Vagina (tissue), 2 donors: ENCODE measurements at regions not wholly inside any gene's neighbourhood (a gene's known extent, or its start where the extent isn't known, plus 50 kb on each side); places are given as distances from the start of the nearest gene placed in this dataset.

Experiments used
- DNase-seq, 2 donors: peaks; one replicate each; pipeline ENCODE4 v3.0.0-alpha.2; 2017; ENCODE audit errors: extremely low spot score in 2 of 2
- H3K27ac ChIP-seq: fragments of 200-600 bp; sonication (generic); one replicate; pipeline ENCODE4 v1.5.1; 2019
- H3K27me3 ChIP-seq: fragments of 200-600 bp; sonication (generic); one replicate; pipeline ENCODE4 v1.5.1; 2019
- H3K36me3 ChIP-seq, 2 donors: fragments of 200-600 bp; sonication (generic); one replicate each; pipeline ENCODE4 v1.5.1; 2017 to 2019
- H3K4me1 ChIP-seq: fragments of 200-600 bp; sonication (generic); one replicate; pipeline ENCODE4 v1.5.1; 2019
- H3K4me3 ChIP-seq, 2 donors: fragments of 200-600 bp; sonication (generic); 1 replicate in 1 of 2; 2 replicates in 1 of 2; pipeline ENCODE4 v1.5.1; 2016 to 2019
- H3K9me3 ChIP-seq: fragments of 200-600 bp; sonication (generic); one replicate; pipeline ENCODE4 v1.5.1; 2019
- POLR2A ChIP-seq, 2 donors: fragments of 450-650 bp; IDR thresholded peaks; one replicate each; pipeline ENCODE4 v1.6.1; 2017; ENCODE audit warnings: antibody characterized with exemption in 2 of 2, mild to moderate bottlenecking in 2 of 2, moderate library complexity in 2 of 2
- POLR2AphosphoS5 ChIP-seq, 2 donors: sonication (generic); formaldehyde crosslinking; IDR thresholded peaks; one replicate each; pipeline ENCODE4 v1.9.0; 2017; ENCODE audit warnings: antibody characterized with exemption in 2 of 2, mild to moderate bottlenecking in 2 of 2, low read depth in 1 of 2; ENCODE audit not compliant: insufficient read depth in 1 of 2
- intact Hi-C: fragments of 100-400 bp; cut with DNase I; formaldehyde crosslinking; loops from one replicate; pipeline ENCODE4 v1.15.1; 2023
- TF ChIP-seq, protein P1 (sequence below), 3 experiments: fragments of 450-650 bp in 2 of 3; fragments of 200-600 bp in 1 of 3; sonication (generic) in 1 of 3; IDR thresholded peaks; one replicate each; pipeline ENCODE4 v1.5.1; 2017 to 2019; ENCODE audit warnings: antibody characterized with exemption in 3 of 3, mild to moderate bottlenecking in 2 of 3, moderate library complexity in 2 of 3

DNA sequence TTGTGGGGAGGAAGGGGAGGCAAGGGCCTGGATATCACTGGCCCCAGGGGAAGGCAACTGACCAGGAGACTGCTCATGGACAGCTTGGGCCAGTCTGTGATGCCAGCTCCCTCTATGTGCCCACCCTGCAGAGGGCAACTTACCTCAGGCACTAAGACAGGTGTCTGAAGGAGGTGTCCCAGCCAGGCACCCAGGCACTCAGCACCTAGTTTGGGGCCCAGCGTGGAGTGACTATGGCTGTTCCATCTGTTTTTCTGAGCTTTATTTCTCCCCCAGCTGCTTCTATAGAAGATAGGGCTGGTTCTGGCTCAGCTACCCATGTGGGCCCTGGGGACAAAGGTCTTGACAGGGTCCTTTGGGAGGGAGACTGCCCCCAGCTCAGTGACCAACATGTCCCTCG, 150.6 kb upstream of the PCBD1 start:
- Histone ChIP-seq H3K4me3 (no peak overlapping the region), H3K4me1 (no peaks in the 10 kb centered on the region), H3K36me3 (no peaks in the 10 kb centered on the region), H3K27ac (no peak overlapping the region), H3K9me3 (no peaks in the 10 kb centered on the region), H3K27me3 (no peaks in the 10 kb centered on the region)
- DNase-seq = no peak
- intact Hi-C loops = no loop called here
- TF ChIP-seq POLR2AphosphoS5 (IDR thresholded peaks at IDR 0.05; ENCODE audit: insufficient read depth in 1 of 2, low read depth in 1 of 2) = no peak

DNA sequence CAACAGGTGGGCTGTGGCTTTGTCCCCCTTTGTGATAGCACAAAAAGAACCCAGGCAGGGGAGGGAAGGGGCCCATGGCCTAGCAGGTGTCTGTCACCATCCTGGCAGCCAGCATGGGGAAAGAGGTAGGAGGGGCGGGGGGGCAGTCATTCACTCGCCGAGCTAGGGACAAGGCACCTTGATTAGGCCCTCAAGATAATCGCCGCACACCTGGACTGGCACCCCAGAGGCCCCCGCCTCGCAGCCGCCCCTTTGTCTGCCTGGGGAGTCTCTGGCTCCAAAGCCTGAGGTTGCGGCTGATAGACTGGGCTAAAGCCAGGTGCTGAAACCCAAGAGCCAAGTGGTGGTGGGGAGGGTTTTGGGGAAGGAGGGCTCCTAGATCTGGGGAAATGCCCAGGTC, 151.2 kb upstream of the PCBD1 start:
- TF ChIP-seq POLR2A (IDR thresholded peaks at IDR 0.05) = no peak
- TF ChIP-seq, protein P1, sequence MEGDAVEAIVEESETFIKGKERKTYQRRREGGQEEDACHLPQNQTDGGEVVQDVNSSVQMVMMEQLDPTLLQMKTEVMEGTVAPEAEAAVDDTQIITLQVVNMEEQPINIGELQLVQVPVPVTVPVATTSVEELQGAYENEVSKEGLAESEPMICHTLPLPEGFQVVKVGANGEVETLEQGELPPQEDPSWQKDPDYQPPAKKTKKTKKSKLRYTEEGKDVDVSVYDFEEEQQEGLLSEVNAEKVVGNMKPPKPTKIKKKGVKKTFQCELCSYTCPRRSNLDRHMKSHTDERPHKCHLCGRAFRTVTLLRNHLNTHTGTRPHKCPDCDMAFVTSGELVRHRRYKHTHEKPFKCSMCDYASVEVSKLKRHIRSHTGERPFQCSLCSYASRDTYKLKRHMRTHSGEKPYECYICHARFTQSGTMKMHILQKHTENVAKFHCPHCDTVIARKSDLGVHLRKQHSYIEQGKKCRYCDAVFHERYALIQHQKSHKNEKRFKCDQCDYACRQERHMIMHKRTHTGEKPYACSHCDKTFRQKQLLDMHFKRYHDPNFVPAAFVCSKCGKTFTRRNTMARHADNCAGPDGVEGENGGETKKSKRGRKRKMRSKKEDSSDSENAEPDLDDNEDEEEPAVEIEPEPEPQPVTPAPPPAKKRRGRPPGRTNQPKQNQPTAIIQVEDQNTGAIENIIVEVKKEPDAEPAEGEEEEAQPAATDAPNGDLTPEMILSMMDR (IDR thresholded peaks at IDR 0.05) = no peak
- no peak for TF ChIP-seq POLR2AphosphoS5 (IDR thresholded peaks at IDR 0.05; ENCODE audit: insufficient read depth in 1 of 2, low read depth in 1 of 2)
- no peaks in the 10 kb centered on the region for H3K4me1 ChIP-seq
- DNase-seq = no peak
- intact Hi-C loops = no loop called here
- H3K27ac ChIP-seq = no peak overlapping the region
- no peaks in the 10 kb centered on the region for H3K9me3 ChIP-seq
- no peak overlapping the region for H3K4me3 ChIP-seq
- no peaks in the 10 kb centered on the region for H3K27me3 ChIP-seq
- H3K36me3 ChIP-seq = no peaks in the 10 kb centered on the region

DNA sequence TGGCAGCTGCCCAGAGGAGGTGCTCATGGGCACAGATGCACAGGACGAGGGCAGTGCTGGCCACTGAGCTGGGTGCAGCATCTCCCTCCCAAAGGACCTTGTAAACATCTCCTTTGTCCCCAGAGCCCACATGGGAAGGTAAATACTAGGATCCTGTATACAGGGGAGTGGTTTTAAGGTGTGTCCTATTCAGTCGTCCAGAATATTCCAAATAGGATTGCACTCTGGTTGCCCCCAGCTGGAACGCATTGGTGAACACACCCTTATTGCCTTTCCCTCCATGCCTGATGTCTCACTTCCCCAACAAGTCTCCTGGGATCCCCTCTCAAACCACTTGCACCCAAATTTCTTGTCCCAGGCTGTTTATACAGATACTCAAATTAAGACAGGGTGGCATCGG, 152.0 kb upstream of the PCBD1 start:
- Histone ChIP-seq H3K4me1 (no peaks in the 10 kb centered on the region), H3K9me3 (no peaks in the 10 kb centered on the region), H3K27ac (no peak overlapping the region), H3K27me3 (no peaks in the 10 kb centered on the region), H3K36me3 (no peaks in the 10 kb centered on the region), H3K4me3 (no peak overlapping the region)
- no peak for DNase-seq
- intact Hi-C loops = no loop called here
- TF ChIP-seq POLR2AphosphoS5 (IDR thresholded peaks at IDR 0.05; ENCODE audit: insufficient read depth in 1 of 2, low read depth in 1 of 2) = no peak
- TF ChIP-seq, protein P1 (IDR thresholded peaks at IDR 0.05) = no peak
- TF ChIP-seq POLR2A (IDR thresholded peaks at IDR 0.05) = no peak

DNA sequence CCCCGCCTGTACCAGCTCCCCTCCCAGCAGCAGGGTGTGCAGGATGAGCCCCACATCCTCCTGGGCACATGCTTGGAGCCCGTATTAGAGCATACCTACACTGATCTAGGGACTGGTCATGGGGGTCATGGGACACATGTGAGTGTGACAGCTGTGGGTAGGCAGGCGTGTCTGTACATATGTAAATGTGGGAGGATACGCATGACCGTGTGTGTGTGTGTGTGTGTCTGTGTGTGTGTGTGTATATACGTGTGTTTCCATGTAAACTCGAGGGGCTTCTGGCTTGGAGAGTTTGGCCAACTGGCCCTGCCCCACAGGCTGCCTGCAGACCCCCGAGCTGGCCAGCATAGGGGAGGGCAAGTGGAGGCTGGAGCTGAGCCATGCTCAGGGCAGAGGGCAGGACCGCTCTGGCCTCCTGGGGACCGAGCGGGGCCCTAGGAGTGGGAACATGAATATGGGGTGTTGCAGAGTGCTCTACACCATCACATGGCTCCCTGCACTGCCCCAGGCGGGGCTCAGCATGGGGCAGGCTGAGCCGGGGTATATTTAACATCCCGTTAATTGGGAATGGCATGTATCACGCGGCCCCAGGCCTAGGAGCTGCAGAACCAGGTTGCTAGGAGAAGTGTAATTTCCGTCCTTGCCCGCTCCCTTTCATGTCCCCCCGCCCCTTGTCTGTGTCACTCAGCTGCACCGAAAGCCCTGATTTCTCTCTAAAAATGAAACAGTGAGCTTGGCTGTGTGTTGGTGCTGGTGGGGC, 152.7 kb upstream of the PCBD1 start:
- no peak overlapping the region for H3K27ac ChIP-seq
- DNase-seq = no peak
- H3K36me3 ChIP-seq = no peaks in the 10 kb centered on the region
- H3K27me3 ChIP-seq = no peaks in the 10 kb centered on the region
- no peak overlapping the region for H3K4me3 ChIP-seq
- H3K9me3 ChIP-seq = no peaks in the 10 kb centered on the region
- TF ChIP-seq POLR2A (IDR thresholded peaks at IDR 0.05) = no peak
- intact Hi-C loops = no loop called here
- no peaks in the 10 kb centered on the region for H3K4me1 ChIP-seq

DNA sequence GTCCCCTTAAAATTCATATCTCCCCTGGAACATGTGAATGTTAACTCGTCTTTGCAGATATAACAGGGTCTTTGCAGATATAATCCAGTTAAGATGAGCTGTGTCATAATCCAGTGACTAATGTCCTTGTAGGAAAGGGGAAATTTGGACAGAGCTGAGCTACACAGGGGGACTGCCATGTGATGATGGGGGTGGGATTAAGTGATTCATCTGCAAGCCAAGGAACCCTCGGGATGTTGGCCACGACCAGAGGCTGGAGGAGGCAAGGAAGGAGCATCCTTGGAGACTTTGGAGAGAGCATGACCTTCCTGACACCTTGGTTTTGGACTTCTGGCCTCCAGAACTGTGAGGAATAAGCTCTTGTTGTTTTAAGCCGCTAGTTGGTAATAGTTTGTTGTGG, 153.9 kb upstream of the PCBD1 start:
- no peaks in the 10 kb centered on the region for H3K9me3 ChIP-seq

DNA sequence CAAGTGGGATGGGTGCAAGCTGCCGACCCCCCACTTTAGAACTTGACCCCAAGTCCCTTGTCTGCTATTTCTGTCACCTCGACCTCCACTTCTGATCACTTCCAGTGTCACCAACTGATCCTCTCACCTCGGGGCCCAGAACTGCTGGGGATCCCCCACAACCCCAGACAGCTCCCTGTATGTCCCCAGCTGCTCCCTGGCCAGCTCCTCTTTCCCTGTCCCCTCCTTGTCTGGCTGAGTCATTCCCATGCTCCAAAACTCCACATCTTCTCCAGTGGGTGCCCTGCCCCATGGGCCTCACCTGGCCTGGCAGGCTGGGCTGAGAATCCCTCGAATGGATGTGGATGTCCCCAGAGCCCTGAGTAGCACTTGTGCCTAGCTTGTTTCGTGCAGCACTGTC, 154.3 kb upstream of the PCBD1 start:
- Histone ChIP-seq H3K27me3 (no peaks in the 10 kb centered on the region), H3K27ac (no peak overlapping the region), H3K4me1 (no peaks in the 10 kb centered on the region), H3K9me3 (no peaks in the 10 kb centered on the region), H3K4me3 (no peak overlapping the region), H3K36me3 (no peaks in the 10 kb centered on the region)
- no peak for DNase-seq
- TF ChIP-seq, protein P1 (IDR thresholded peaks at IDR 0.05) = no peak
- no peak for TF ChIP-seq POLR2AphosphoS5 (IDR thresholded peaks at IDR 0.05; ENCODE audit: insufficient read depth in 1 of 2, low read depth in 1 of 2)
- TF ChIP-seq POLR2A (IDR thresholded peaks at IDR 0.05) = no peak
- intact Hi-C loops = no loop called here

More for the DNA sequence above, 153.9 kb upstream of the PCBD1 start:
- intact Hi-C loops = no loop called here
- H3K27me3 ChIP-seq = no peaks in the 10 kb centered on the region
- TF ChIP-seq, protein P1 (IDR thresholded peaks at IDR 0.05) = no peak
- TF ChIP-seq POLR2A (IDR thresholded peaks at IDR 0.05) (no peak), POLR2AphosphoS5 (IDR thresholded peaks at IDR 0.05; ENCODE audit: insufficient read depth in 1 of 2, low read depth in 1 of 2) (no peak)
- H3K4me3 ChIP-seq = no peak overlapping the region
- H3K4me1 ChIP-seq = no peaks in the 10 kb centered on the region
- no peak overlapping the region for H3K27ac ChIP-seq
- DNase-seq = no peak
- H3K36me3 ChIP-seq = no peaks in the 10 kb centered on the region
